ENCODE measurements at regions not wholly inside any gene's neighbourhood (a gene's known extent, or its start where the extent isn't known, plus 50 kb on each side); places are given as distances from the start of the nearest gene placed in this dataset.
A peak's percentile ranks its signal among the peaks of the same experiment; 100 is the strongest.

- no peak for DNase-seq (ENCODE audit: low read depth in 1 of 2, low spot score in 1 of 2)
- no peak overlapping the region for H3K4me3 ChIP-seq
- H3K9me3 ChIP-seq (ENCODE audit: low read depth), result no peaks in the 10 kb centered on the region
- no peak overlapping the region for H3K27ac ChIP-seq
- no peaks in the 10 kb centered on the region for H3K27me3 ChIP-seq
- no peaks in the 10 kb centered on the region for H3K4me1 ChIP-seq (ENCODE audit: low read depth)
- TF ChIP-seq CTCF (IDR thresholded peaks at IDR 0.05; ENCODE audit: low read depth, low read length), result no peak
- H3K36me3 ChIP-seq, result no peaks in the 10 kb centered on the region
Measured at GRCh38 chr6:146898069-146898887, 299.5 kb downstream of the ADGB start.

GRCh38 chr6:146898888-146899227 lies 300.1 kb downstream of the ADGB start:
- Histone ChIP-seq H3K9me3 (ENCODE audit: low read depth) (no peaks in the 10 kb centered on the region), H3K27ac (no peak overlapping the region), H3K36me3 (no peaks in the 10 kb centered on the region), H3K27me3 (no peaks in the 10 kb centered on the region), H3K4me1 (ENCODE audit: low read depth) (no peaks in the 10 kb centered on the region), H3K4me3 (no peak overlapping the region)
- no peak for DNase-seq (ENCODE audit: low read depth in 1 of 2, low spot score in 1 of 2)
- no peak for TF ChIP-seq CTCF (IDR thresholded peaks at IDR 0.05; ENCODE audit: low read depth, low read length)

GRCh38 chr6:146901940-146902816 lies 302.0 kb upstream of the STXBP5 start:
- peak; percentile 33 for TF ChIP-seq CTCF (IDR thresholded peaks at IDR 0.05; ENCODE audit: low read depth, low read length)
- no peak overlapping the region for H3K27ac ChIP-seq
- peak in 1 of 2 donors; percentile 38 for DNase-seq (ENCODE audit: low read depth in 1 of 2, low spot score in 1 of 2)
- no peaks in the 10 kb centered on the region for H3K4me1 ChIP-seq (ENCODE audit: low read depth)
- no peaks in the 10 kb centered on the region for H3K27me3 ChIP-seq
- H3K36me3 ChIP-seq, result no peaks in the 10 kb centered on the region
- H3K4me3 ChIP-seq, result no peak overlapping the region
- H3K9me3 ChIP-seq (ENCODE audit: low read depth), result no peaks in the 10 kb centered on the region

GRCh38 chr6:146902846-146903245 lies 301.4 kb upstream of the STXBP5 start:
- H3K4me1 ChIP-seq (ENCODE audit: low read depth), result no peaks in the 10 kb centered on the region
- no peak for DNase-seq (ENCODE audit: low read depth in 1 of 2, low spot score in 1 of 2)
- H3K9me3 ChIP-seq (ENCODE audit: low read depth), result no peaks in the 10 kb centered on the region
- H3K27ac ChIP-seq, result no peak overlapping the region
- TF ChIP-seq CTCF (IDR thresholded peaks at IDR 0.05; ENCODE audit: low read depth, low read length), result no peak
- no peak overlapping the region for H3K4me3 ChIP-seq
- H3K36me3 ChIP-seq, result no peaks in the 10 kb centered on the region
- no peaks in the 10 kb centered on the region for H3K27me3 ChIP-seq

- Histone ChIP-seq H3K27me3 (no peaks in the 10 kb centered on the region), H3K4me3 (no peak overlapping the region), H3K36me3 (no peaks in the 10 kb centered on the region), H3K27ac (no peak overlapping the region), H3K9me3 (ENCODE audit: low read depth) (no peaks in the 10 kb centered on the region), H3K4me1 (ENCODE audit: low read depth) (no peaks in the 10 kb centered on the region)
- TF ChIP-seq CTCF (IDR thresholded peaks at IDR 0.05; ENCODE audit: low read depth, low read length), result no peak
- no peak for DNase-seq (ENCODE audit: low read depth in 1 of 2, low spot score in 1 of 2)
Measured at GRCh38 chr6:146903451-146903850, 300.8 kb upstream of the STXBP5 start.

Measured in cardiac muscle cell (in vitro differentiated cells and primary cell).